ENCODE measurements at regions not wholly inside any gene's neighbourhood (a gene's known extent, or its start where the extent isn't known, plus 50 kb on each side); places are given as distances from the start of the nearest gene placed in this dataset.

DNA sequence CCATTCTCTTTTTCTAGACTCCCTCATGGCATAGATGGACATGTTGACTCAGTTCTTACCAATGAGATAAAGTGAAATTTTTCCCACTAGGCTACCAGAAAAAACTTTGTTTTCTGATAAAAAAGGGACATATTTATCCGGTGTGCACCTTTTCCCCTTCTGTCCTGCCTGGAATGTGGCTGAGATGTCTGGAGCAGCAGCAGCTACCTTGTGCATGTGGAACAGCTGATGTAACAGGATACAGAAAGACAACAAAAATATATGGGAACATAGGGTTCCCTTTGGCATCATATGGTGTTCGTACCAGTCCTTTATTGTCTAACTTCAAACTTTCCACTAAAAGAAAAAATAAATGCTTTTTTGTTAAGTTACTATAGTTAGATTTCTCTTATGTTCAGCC, 460.2 kb upstream of the HS6ST1 start:
- no peak overlapping the region for H3K9ac ChIP-seq (ENCODE audit: low read length)
- H3K27me3 ChIP-seq (ENCODE audit: low read length) = no peaks in the 10 kb centered on the region
- H2AFZ ChIP-seq (ENCODE audit: low read length) = no peak overlapping the region
- no peak for DNase-seq
- H3K9me2 ChIP-seq (replicated peaks; ENCODE audit: insufficient read depth, low read length) = no peaks in the 10 kb centered on the region
- no peak overlapping the region for H3K4me3 ChIP-seq (ENCODE audit: low read length)
- peaks cover 4% of the 10 kb centered on the region for H3K36me3 ChIP-seq (ENCODE audit: insufficient read depth, low read length)
- no peak overlapping the region for H3K4me2 ChIP-seq (ENCODE audit: low read depth, low read length, poor library complexity, severe bottlenecking)
- H3K4me1 ChIP-seq (ENCODE audit: low read length) = peaks cover 57% of the 10 kb centered on the region
- no peaks in the 10 kb centered on the region for H3K9me3 ChIP-seq (ENCODE audit: low read length)
- H4K20me1 ChIP-seq (ENCODE audit: insufficient read depth, low read depth, low read length) = no peaks in the 10 kb centered on the region
- peak overlapping the region; percentile 100; the same call in 1 of the 2 replicates for H3K27ac ChIP-seq (ENCODE audit: low read length)
- H3K79me2 ChIP-seq (ENCODE audit: low read length) = 0 out of 2 replicates have a peak, but pooled peaks cover 2% of the 10 kb centered on the region

DNA sequence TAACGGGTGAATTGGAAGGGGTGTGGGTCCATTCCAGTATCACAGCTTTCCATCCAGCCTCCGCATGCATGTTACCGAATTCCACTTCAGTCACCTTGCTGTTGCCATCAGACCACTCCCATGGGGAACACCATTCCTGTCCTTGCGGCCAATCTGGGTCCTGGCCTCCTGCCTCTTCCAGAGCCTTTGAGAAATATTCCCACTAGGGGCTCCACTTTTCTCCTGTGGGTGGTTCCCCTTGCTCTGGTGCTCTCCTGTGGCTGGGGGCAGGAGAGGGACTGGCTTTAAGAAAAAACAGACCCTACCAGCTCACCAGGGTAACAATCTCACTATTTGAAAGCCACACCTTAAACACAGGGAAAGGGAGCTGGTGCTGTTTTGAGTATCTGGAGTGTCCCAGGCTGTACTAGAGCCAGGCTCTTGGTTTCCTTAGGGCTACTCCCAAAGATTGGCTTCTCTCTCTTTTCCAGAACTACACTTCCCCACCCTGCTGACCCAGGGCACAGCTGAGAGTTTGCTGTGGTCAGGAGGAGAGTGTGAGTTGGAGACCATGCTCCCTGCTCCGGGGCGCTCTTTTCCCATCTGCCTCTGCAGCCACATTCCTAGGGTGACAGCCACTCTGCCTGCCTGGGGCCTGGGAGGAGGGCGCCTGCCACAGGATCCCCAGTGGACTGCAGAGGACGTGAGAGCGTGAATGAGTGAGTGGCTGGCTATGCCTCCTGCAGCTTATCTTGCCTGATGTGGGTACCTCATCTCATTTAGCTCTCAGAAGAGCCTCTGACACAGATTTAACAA, 460.8 kb upstream of the HS6ST1 start:
- Histone ChIP-seq H2AFZ (ENCODE audit: low read length) (no peak overlapping the region), H3K9ac (ENCODE audit: low read length) (no peak overlapping the region), H3K4me1 (ENCODE audit: low read length) (peaks cover 51% of the 10 kb centered on the region), H3K36me3 (ENCODE audit: insufficient read depth, low read length) (no peaks in the 10 kb centered on the region; the same call in 1 of the 2 replicates), H3K9me3 (ENCODE audit: low read length) (no peaks in the 10 kb centered on the region), H3K4me2 (ENCODE audit: low read depth, low read length, poor library complexity, severe bottlenecking) (no peak overlapping the region), H4K20me1 (ENCODE audit: insufficient read depth, low read depth, low read length) (no peaks in the 10 kb centered on the region), H3K27ac (ENCODE audit: low read length) (no peak overlapping the region), H3K9me2 (replicated peaks; ENCODE audit: insufficient read depth, low read length) (no peaks in the 10 kb centered on the region), H3K79me2 (ENCODE audit: low read length) (no peaks in the 10 kb centered on the region), H3K27me3 (ENCODE audit: low read length) (no peaks in the 10 kb centered on the region), H3K4me3 (ENCODE audit: low read length) (no peak overlapping the region)
- DNase-seq = no peak

DNA sequence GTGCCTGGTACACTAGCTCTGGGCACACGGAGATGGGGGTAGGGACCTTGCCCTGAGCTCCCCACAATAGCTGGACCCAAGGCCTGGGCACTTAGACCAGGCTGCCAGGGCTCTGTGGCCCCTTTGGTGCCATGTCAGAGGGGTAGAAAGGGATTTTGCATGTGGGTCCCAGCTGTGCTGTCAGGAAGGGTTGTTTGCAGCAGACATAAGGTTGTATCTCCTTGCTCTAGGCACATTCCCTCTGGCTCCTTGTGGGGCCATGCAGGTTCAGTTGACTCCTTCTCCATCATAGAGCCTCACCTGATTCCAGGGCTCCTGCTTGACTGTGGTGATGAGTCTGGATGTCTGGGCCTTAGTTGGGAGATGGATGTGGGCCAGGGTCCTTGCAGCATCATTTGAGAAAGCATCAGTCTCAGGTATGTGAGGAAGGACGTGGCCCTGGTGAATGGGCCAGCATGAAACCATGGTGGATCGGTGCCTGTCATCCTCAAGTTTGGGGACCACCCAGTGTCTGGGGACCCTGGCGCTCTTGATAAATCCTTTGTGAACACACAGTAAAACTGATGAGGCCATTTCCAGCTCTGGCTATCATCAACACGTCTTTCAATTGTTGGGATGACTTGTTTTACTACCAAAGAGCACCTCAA, 461.9 kb upstream of the HS6ST1 start:
- Histone ChIP-seq H3K9me2 (replicated peaks; ENCODE audit: insufficient read depth, low read length) (no peaks in the 10 kb centered on the region), H3K4me3 (ENCODE audit: low read length) (no peak overlapping the region), H3K27ac (ENCODE audit: low read length) (no peak overlapping the region), H3K36me3 (ENCODE audit: insufficient read depth, low read length) (no peaks in the 10 kb centered on the region; the same call in 1 of the 2 replicates), H4K20me1 (ENCODE audit: insufficient read depth, low read depth, low read length) (no peaks in the 10 kb centered on the region), H3K9ac (ENCODE audit: low read length) (no peak overlapping the region), H3K9me3 (ENCODE audit: low read length) (no peaks in the 10 kb centered on the region), H2AFZ (ENCODE audit: low read length) (no peak overlapping the region), H3K79me2 (ENCODE audit: low read length) (no peaks in the 10 kb centered on the region), H3K4me2 (ENCODE audit: low read depth, low read length, poor library complexity, severe bottlenecking) (no peak overlapping the region), H3K4me1 (ENCODE audit: low read length) (peaks cover 44% of the 10 kb centered on the region), H3K27me3 (ENCODE audit: low read length) (no peaks in the 10 kb centered on the region)
- no peak for DNase-seq

DNA sequence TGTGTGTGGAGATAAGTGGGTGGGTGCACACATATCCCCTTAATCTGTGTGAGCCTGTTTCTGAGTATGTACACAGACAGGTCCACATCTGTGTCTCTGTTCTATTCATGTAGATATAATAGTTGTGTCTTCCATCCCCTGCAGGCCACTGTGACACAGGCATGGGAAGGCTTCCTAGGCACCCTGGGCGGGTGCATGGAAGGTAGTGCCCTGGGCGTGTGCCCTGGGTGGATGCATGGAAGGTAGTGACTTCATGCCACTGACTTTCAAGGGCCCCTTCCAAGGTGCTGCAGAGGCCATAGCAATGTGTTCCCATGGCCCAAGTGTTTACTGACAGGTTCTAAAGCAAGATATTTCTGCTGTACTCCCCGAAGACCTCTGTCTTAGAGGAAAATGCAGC, 462.5 kb upstream of the HS6ST1 start:
- Histone ChIP-seq H3K27me3 (ENCODE audit: low read length) (no peaks in the 10 kb centered on the region), H3K36me3 (ENCODE audit: insufficient read depth, low read length) (no peaks in the 10 kb centered on the region; the same call in 1 of the 2 replicates), H2AFZ (ENCODE audit: low read length) (no peak overlapping the region), H4K20me1 (ENCODE audit: insufficient read depth, low read depth, low read length) (no peaks in the 10 kb centered on the region), H3K4me3 (ENCODE audit: low read length) (no peak overlapping the region), H3K79me2 (ENCODE audit: low read length) (no peaks in the 10 kb centered on the region), H3K4me1 (ENCODE audit: low read length) (peaks cover 39% of the 10 kb centered on the region), H3K9me2 (replicated peaks; ENCODE audit: insufficient read depth, low read length) (no peaks in the 10 kb centered on the region), H3K4me2 (ENCODE audit: low read depth, low read length, poor library complexity, severe bottlenecking) (no peak overlapping the region), H3K9ac (ENCODE audit: low read length) (no peak overlapping the region), H3K9me3 (ENCODE audit: low read length) (no peaks in the 10 kb centered on the region), H3K27ac (ENCODE audit: low read length) (no peak overlapping the region)
- DNase-seq = no peak

GRCh38 chr2:128781585-128782385, 463.1 kb upstream of the HS6ST1 start:
- no peaks in the 10 kb centered on the region for H3K27me3 ChIP-seq (ENCODE audit: low read length)
- no peaks in the 10 kb centered on the region for H3K79me2 ChIP-seq (ENCODE audit: low read length)
- no peaks in the 10 kb centered on the region; the same call in 1 of the 2 replicates for H3K36me3 ChIP-seq (ENCODE audit: insufficient read depth, low read length)
- no peaks in the 10 kb centered on the region for H3K9me2 ChIP-seq (replicated peaks; ENCODE audit: insufficient read depth, low read length)
- no peaks in the 10 kb centered on the region for H3K9me3 ChIP-seq (ENCODE audit: low read length)
- peaks cover 38% of the 10 kb centered on the region for H3K4me1 ChIP-seq (ENCODE audit: low read length)
- no peak for DNase-seq
- H3K4me3 ChIP-seq (ENCODE audit: low read length) = no peak overlapping the region
- no peaks in the 10 kb centered on the region for H4K20me1 ChIP-seq (ENCODE audit: insufficient read depth, low read depth, low read length)
- no peak overlapping the region for H3K27ac ChIP-seq (ENCODE audit: low read length)
- H3K4me2 ChIP-seq (ENCODE audit: low read depth, low read length, poor library complexity, severe bottlenecking) = no peak overlapping the region
- H2AFZ ChIP-seq (ENCODE audit: low read length) = no peak overlapping the region
- H3K9ac ChIP-seq (ENCODE audit: low read length) = no peak overlapping the region

DNA sequence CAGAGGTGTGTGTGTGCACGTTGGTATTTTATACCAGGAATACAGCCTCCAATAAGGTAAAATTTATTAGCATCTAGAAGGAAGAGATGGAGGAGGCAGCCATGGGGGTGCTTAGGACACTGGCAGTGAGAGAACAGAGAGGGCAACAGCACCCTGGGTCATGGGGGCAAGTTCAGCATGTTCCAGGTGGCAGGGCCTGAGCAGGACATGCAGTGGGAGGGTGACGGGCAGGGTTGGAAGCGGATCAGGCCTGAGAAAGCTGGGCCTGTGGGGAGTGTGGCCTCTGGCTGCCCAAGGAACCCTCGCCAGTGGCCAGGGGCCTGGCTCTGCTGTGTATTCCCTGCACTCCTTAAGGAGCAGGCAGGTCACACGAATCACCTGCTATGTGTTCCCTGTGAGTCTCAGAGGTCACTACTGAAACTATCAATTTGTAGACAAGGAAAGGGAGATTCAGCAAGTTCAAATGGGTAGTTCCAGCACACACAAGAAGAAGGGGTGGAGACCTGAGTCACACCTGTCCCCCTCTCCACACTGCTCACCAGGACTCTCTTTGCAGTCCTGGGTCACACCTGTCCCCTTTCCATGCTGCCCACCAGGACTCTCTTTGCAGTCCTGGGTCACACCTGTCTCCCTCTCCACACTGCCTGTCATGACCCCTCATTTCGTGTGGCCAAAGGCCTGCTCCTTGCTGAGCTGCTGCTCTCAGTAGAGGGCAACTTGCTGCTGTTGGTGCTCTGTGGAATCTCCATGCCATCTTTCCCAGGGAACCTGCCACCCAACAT, 463.9 kb upstream of the HS6ST1 start:
- H3K36me3 ChIP-seq (ENCODE audit: insufficient read depth, low read length) = no peaks in the 10 kb centered on the region; the same call in 1 of the 2 replicates
- H3K9me3 ChIP-seq (ENCODE audit: low read length) = no peaks in the 10 kb centered on the region
- H3K79me2 ChIP-seq (ENCODE audit: low read length) = no peaks in the 10 kb centered on the region
- no peaks in the 10 kb centered on the region for H4K20me1 ChIP-seq (ENCODE audit: insufficient read depth, low read depth, low read length)
- H3K4me2 ChIP-seq (ENCODE audit: low read depth, low read length, poor library complexity, severe bottlenecking) = no peak overlapping the region
- peaks cover 32% of the 10 kb centered on the region for H3K4me1 ChIP-seq (ENCODE audit: low read length)
- H3K4me3 ChIP-seq (ENCODE audit: low read length) = no peak overlapping the region
- no peak overlapping the region for H2AFZ ChIP-seq (ENCODE audit: low read length)
- no peak for DNase-seq
- H3K9me2 ChIP-seq (replicated peaks; ENCODE audit: insufficient read depth, low read length) = no peaks in the 10 kb centered on the region
- H3K27me3 ChIP-seq (ENCODE audit: low read length) = no peaks in the 10 kb centered on the region
- no peak overlapping the region for H3K27ac ChIP-seq (ENCODE audit: low read length)
- H3K9ac ChIP-seq (ENCODE audit: low read length) = no peak overlapping the region

DNA sequence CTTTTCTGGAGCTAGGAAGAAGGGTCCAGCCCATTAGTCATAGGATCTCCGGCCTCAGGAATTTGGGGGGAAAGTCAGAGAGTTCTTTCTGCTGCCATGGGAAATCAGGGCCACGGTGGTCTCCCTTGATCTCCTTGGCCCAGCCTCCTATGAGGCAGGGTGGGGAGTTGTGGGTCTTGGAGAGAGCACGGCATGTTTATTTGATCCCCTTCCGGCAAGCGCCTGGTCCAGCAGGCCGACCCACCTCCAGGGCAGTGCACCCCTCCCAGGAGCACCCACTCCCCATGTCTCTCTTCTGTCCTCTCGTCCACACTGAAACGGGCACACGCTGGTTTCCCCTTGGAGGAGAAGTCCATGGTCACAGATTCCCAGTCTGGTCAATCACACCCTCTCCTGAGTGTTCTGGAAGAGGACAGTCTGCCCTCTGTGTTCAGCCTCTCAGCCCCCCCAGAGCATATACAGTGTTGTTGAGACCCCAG, 464.6 kb upstream of the HS6ST1 start:
- Histone ChIP-seq H3K9me2 (replicated peaks; ENCODE audit: insufficient read depth, low read length) (no peaks in the 10 kb centered on the region), H3K4me1 (ENCODE audit: low read length) (peaks cover 25% of the 10 kb centered on the region), H3K27me3 (ENCODE audit: low read length) (no peaks in the 10 kb centered on the region), H3K79me2 (ENCODE audit: low read length) (no peaks in the 10 kb centered on the region), H4K20me1 (ENCODE audit: insufficient read depth, low read depth, low read length) (no peaks in the 10 kb centered on the region), H2AFZ (ENCODE audit: low read length) (no peak overlapping the region), H3K27ac (ENCODE audit: low read length) (no peak overlapping the region), H3K9me3 (ENCODE audit: low read length) (no peaks in the 10 kb centered on the region), H3K4me3 (ENCODE audit: low read length) (no peak overlapping the region), H3K4me2 (ENCODE audit: low read depth, low read length, poor library complexity, severe bottlenecking) (no peak overlapping the region), H3K36me3 (ENCODE audit: insufficient read depth, low read length) (no peaks in the 10 kb centered on the region; the same call in 1 of the 2 replicates), H3K9ac (ENCODE audit: low read length) (no peak overlapping the region)
- no peak for DNase-seq
